ENCODE measurements at regions not wholly inside any gene's neighbourhood (a gene's known extent, or its start where the extent isn't known, plus 50 kb on each side); places are given as distances from the start of the nearest gene placed in this dataset.
"Not testable (repeated sequence)": the region's sequence is repeated elsewhere in the genome, so short reads cannot be mapped to it uniquely, and the experiment has no call there.

DNA sequence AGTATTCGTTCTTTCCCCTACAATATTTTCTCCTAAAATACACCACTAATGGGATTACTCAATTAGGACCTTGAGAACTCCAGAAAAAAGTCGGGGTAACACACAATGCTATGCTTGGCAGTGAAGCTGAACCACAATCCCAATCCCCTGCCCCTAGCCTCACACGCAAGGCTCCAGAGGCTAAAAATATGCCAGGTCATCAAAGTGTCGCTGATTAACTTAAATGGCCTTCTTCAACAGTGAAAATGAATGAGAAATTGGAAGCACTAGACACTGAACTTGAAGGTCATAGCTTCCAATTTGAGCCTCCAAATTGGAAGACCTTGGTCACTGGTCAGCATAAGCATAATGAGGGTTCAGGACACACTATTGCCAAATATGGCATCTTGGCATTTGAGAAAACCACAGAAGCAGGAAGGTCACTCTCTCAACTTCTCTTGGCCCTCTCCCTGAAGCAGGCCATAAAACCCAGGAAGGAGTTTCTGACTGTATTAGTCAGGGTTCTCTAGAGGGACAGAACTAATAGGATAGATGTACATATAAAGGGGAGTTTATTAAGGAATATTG lies 86.0 kb upstream of the SATB2 start:
- no peak for DNase-seq (ENCODE audit: low spot score, unreplicated experiment)
- H3K36me3 Mint-ChIP-seq (ENCODE audit: insufficient read depth), result no peaks in the 10 kb centered on the region
- no peaks in the 10 kb centered on the region for H3K27me3 Mint-ChIP-seq
- H3K4me3 Mint-ChIP-seq (ENCODE audit: low read depth), result no peak overlapping the region
- H3K9me3 Mint-ChIP-seq (ENCODE audit: low read depth), result no peaks in the 10 kb centered on the region
- H3K4me1 Mint-ChIP-seq (ENCODE audit: low read depth), result no peaks in the 10 kb centered on the region
- TF ChIP-seq, protein P1, sequence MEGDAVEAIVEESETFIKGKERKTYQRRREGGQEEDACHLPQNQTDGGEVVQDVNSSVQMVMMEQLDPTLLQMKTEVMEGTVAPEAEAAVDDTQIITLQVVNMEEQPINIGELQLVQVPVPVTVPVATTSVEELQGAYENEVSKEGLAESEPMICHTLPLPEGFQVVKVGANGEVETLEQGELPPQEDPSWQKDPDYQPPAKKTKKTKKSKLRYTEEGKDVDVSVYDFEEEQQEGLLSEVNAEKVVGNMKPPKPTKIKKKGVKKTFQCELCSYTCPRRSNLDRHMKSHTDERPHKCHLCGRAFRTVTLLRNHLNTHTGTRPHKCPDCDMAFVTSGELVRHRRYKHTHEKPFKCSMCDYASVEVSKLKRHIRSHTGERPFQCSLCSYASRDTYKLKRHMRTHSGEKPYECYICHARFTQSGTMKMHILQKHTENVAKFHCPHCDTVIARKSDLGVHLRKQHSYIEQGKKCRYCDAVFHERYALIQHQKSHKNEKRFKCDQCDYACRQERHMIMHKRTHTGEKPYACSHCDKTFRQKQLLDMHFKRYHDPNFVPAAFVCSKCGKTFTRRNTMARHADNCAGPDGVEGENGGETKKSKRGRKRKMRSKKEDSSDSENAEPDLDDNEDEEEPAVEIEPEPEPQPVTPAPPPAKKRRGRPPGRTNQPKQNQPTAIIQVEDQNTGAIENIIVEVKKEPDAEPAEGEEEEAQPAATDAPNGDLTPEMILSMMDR (IDR thresholded peaks at IDR 0.05; ENCODE audit: unreplicated experiment), result no peak
- H3K27ac Mint-ChIP-seq, result no peak overlapping the region

DNA sequence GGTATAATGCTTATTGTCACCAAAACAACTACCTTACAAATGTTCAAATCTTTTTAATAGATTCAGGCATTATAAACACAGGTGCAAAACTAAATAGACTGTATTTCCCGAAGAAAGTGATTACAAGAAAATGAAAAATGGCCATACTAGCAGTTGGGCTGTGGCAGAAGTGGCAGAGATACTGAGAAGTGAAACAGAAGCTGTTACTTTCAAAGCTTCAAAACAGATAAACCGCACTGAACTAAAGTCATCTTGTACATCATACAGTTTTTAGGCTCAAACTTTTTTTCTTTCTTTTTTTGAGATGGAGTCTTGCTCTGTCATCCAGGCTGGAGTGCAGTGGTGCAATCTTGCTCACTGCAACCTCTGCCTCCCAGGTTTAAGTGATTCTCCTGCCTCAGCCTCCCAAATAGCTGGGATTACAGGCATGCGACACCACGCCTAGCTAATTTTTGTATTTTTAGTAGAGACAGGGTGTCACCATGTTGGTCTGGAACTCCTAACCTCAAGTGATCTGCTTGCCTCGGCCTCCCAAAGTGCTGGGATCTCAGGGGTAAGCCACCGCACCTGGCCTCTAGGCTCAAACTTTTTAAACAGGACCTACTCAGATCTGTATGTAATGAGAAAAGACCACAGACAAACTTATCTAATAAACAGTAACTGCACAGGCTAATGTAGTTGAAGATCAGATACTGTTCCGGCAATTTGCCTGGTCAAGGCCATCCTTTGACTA lies 77.9 kb upstream of the SATB2 start:
- TF ChIP-seq, protein P1 (IDR thresholded peaks at IDR 0.05; ENCODE audit: unreplicated experiment), result no peak
- DNase-seq (ENCODE audit: low spot score, unreplicated experiment), result no peak

DNA sequence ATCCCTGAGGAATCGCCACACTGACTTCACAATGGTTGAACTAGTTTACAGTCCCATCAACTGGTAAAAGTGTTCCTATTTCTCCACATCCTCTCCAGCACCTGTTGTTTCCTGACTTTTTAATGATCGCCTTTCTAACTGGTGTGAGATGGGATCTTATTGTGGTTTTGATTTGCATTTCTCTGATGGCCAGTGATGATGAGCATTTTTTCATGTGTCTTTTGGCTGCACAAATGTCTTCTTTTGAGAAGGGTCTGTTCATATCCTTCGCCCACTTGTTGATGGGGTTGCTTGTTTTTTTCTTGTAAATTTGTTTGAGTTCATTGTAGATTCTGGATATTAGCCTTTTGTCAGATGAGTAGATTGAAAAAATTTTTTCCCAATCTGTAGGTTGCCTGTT lies 76.1 kb upstream of the SATB2 start:
- not testable (repeated sequence) for H3K27me3 Mint-ChIP-seq; H3K4me3 Mint-ChIP-seq (ENCODE audit: low read depth); H3K4me1 Mint-ChIP-seq (ENCODE audit: low read depth); H3K9me3 Mint-ChIP-seq (ENCODE audit: low read depth); H3K36me3 Mint-ChIP-seq (ENCODE audit: insufficient read depth); H3K27ac Mint-ChIP-seq; DNase-seq (ENCODE audit: low spot score, unreplicated experiment)

More for the DNA sequence above, 77.9 kb upstream of the SATB2 start:
- no peaks in the 10 kb centered on the region for H3K36me3 Mint-ChIP-seq (ENCODE audit: insufficient read depth)
- H3K4me1 Mint-ChIP-seq (ENCODE audit: low read depth), result no peaks in the 10 kb centered on the region
- H3K4me3 Mint-ChIP-seq (ENCODE audit: low read depth), result no peak overlapping the region
- no peaks in the 10 kb centered on the region for H3K27me3 Mint-ChIP-seq
- H3K9me3 Mint-ChIP-seq (ENCODE audit: low read depth), result peaks cover 4% of the 10 kb centered on the region
- no peak overlapping the region for H3K27ac Mint-ChIP-seq

DNA sequence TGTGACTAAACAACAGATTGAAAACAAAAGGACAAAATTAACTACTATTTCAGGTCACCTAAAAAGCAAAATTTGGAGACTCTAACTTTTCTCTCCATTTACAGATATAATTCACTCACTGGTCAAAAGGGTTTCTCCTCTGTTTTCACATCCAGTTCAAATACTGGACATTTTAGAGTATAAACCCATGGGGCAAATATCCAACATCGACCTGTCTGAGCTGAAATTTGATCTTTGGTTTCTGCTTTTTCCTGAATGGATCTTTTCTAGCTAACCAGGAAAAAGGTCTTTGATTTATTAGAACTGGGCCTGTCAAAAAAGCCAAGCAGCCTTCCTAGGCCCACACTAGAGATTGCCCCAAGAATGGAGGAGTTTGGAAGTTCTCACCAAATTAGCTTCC lies 69.3 kb upstream of the SATB2 start:
- H3K4me1 Mint-ChIP-seq (ENCODE audit: low read depth), result no peaks in the 10 kb centered on the region
- no peak for DNase-seq (ENCODE audit: low spot score, unreplicated experiment)
- TF ChIP-seq, protein P1 (IDR thresholded peaks at IDR 0.05; ENCODE audit: unreplicated experiment), result no peak
- H3K9me3 Mint-ChIP-seq (ENCODE audit: low read depth), result peaks cover 6% of the 10 kb centered on the region
- H3K36me3 Mint-ChIP-seq (ENCODE audit: insufficient read depth), result no peaks in the 10 kb centered on the region
- H3K27me3 Mint-ChIP-seq, result no peaks in the 10 kb centered on the region
- H3K4me3 Mint-ChIP-seq (ENCODE audit: low read depth), result no peak overlapping the region
- no peak overlapping the region for H3K27ac Mint-ChIP-seq

DNA sequence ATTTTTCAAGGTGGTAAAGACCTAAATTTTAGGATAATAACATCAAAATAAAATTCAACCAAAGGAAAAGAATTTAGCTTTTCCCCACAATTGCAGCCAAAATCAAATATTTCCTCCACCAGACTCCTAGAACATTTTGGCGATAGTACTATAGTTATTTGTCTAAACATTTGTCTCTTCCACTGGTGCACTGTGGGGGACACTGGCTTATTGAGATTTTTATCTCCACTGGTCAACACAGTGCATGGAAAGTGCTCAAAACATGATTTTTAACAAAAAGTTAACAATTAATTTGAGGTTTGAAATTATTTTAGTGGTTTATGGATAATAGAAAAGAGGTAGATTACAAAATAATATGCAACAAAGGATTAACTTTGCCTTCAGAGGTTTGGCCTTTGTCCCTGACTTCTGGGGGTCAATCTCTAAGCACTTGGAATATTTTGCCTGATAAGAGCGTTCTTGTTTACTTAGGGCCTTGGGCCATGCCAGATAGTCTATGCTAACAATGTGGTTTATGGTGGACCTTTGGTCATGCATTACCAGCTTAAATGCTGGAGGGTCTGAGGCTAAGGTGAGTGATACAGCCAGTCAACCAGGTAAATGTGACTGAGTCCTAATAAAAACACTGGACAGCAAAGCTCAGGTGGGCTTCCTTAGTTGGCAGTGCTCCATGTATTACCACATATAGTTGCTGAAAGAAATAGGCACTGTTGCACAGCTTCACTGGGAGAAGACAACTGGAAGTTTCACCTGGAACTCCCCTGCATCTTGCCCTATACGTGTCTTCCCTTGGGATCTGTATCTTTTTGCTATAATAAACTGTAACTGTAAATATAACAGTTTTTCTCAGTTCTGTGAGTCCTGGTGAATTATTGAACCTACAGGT lies 67.2 kb upstream of the SATB2 start:
- Mint-ChIP-seq H3K4me1 (ENCODE audit: low read depth) (no peaks in the 10 kb centered on the region), H3K9me3 (ENCODE audit: low read depth) (peaks cover 3% of the 10 kb centered on the region), H3K27ac (no peak overlapping the region), H3K36me3 (ENCODE audit: insufficient read depth) (no peaks in the 10 kb centered on the region), H3K27me3 (no peaks in the 10 kb centered on the region), H3K4me3 (ENCODE audit: low read depth) (no peak overlapping the region)
- TF ChIP-seq, protein P1 (IDR thresholded peaks at IDR 0.05; ENCODE audit: unreplicated experiment), result no peak
- DNase-seq (ENCODE audit: low spot score, unreplicated experiment), result no peak

Data from progenitor cell of endocrine pancreas (in vitro differentiated cells).